Lower leg skin (tissue), 4 donors: ENCODE measurements at regions not wholly inside any gene's neighbourhood (a gene's known extent, or its start where the extent isn't known, plus 50 kb on each side); places are given as distances from the start of the nearest gene placed in this dataset.
"Not testable (repeated sequence)": the region's sequence is repeated elsewhere in the genome, so short reads cannot be mapped to it uniquely, and the experiment has no call there.

Source experiments
- DNase-seq, 2 donors: peaks; one replicate each; pipeline ENCODE4 v3.0.0-alpha.2; 2019; ENCODE audit warnings: low spot score in 2 of 2
- H3K4me3 ChIP-seq: fragments of 200-600 bp; sonication (generic); 2 replicates; pipeline ENCODE4 v1.5.1; 2017; ENCODE audit warnings: mild to moderate bottlenecking, low read depth; ENCODE audit not compliant: poor library complexity, severe bottlenecking
- POLR2A ChIP-seq, 2 donors: fragments of 450-650 bp; IDR thresholded peaks; one replicate each; pipeline ENCODE4 v1.6.1; 2016 to 2017; ENCODE audit warnings: antibody characterized with exemption in 2 of 2, mild to moderate bottlenecking in 1 of 2, moderate library complexity in 1 of 2
- WGBS, 2 donors: methylation state at CpG; one replicate each; pipeline ENCODE4 v1.1.5; 2018; 5-methylcytosine and 5-hydroxymethylcytosine counted together
- intact Hi-C: fragments of 100-400 bp; cut with DNase I; formaldehyde crosslinking; loops from one replicate; pipeline ENCODE4 v1.15.0; 2023; ENCODE audit warnings: low total_unique reads
- TF ChIP-seq, protein P1 (sequence below), 3 donors: fragments of 450-650 bp; IDR thresholded peaks; one replicate each; pipeline ENCODE4 v1.5.1; 2016; ENCODE audit warnings: antibody characterized with exemption in 3 of 3, mild to moderate bottlenecking in 3 of 3, moderate library complexity in 2 of 3

DNA sequence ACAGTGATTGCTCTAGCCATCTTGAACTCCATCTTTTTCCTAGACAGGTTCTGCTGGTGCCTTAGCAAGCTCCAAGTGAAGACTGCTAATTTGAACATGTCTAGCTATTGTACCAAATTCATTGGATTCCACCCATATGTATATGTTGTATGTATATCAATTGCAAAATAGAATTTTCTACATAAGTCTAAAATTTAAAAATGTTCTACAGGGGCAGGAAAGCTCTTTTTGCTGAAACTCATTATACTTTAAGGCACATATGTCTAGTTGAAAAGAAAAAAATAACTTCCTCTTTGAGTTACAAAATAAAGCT is 845.3 kb downstream of the MCTP2 start:
- intact Hi-C loops, result no loop called here
- TF ChIP-seq, protein P1, sequence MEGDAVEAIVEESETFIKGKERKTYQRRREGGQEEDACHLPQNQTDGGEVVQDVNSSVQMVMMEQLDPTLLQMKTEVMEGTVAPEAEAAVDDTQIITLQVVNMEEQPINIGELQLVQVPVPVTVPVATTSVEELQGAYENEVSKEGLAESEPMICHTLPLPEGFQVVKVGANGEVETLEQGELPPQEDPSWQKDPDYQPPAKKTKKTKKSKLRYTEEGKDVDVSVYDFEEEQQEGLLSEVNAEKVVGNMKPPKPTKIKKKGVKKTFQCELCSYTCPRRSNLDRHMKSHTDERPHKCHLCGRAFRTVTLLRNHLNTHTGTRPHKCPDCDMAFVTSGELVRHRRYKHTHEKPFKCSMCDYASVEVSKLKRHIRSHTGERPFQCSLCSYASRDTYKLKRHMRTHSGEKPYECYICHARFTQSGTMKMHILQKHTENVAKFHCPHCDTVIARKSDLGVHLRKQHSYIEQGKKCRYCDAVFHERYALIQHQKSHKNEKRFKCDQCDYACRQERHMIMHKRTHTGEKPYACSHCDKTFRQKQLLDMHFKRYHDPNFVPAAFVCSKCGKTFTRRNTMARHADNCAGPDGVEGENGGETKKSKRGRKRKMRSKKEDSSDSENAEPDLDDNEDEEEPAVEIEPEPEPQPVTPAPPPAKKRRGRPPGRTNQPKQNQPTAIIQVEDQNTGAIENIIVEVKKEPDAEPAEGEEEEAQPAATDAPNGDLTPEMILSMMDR (IDR thresholded peaks at IDR 0.05), result no peak
- TF ChIP-seq POLR2A (IDR thresholded peaks at IDR 0.05), result no peak
- H3K4me3 ChIP-seq, result no peak overlapping the region
- DNase-seq, result no peak

DNA sequence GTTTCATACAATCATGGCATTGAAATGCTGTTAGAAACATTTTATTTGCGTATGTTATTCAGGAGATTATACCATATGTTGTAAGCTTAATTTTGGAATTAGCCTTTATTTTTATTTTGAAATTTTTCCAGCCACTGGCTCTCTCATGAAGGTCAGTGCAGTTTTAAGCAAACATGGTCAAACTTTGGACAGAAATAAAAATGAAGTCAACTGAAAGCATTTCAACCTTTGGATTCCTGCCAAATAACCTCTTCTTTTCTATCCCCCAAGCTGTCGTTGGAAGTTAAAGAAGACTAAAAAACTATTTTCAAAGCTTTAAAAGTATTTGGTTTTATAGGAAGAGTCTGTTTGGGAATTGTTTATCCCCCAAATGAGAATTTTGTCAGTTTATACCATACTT is 846.6 kb downstream of the MCTP2 start:
- H3K4me3 ChIP-seq, result no peak overlapping the region
- TF ChIP-seq, protein P1 (IDR thresholded peaks at IDR 0.05), result no peak
- TF ChIP-seq POLR2A (IDR thresholded peaks at IDR 0.05), result no peak
- no peak for DNase-seq
- intact Hi-C loops, result no loop called here
- 39 to 45% methylated on average over 2 of the region's 2 CpGs for WGBS, 2 donors

DNA sequence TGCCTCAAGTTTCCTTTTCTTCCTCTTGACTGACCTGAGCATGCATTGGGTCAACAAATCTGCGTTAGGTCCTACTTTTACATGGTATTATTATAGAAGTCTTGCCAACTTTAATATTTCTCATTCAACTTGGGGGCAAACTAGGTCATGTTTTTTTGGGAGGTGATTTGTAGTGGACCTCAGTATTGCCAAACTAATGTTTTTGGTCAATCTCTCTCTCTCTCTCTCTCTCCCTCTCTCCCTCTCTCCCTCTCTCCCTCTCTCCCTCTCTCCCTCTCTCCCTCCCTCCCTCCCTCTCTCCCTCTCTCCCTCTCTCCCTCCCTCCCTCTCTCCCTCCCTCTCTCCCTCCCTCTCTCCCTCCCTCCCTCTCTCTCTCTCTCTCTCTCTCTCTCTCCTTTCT is 848.9 kb downstream of the MCTP2 start:
- 83 to 93% methylated on average over 1 of the region's 1 CpG for WGBS, 2 donors
- H3K4me3 ChIP-seq, intact Hi-C loops, DNase-seq: not testable (repeated sequence)

GRCh38 chr15:95085056-95085455 is 853.7 kb downstream of the MCTP2 start:
- no peak overlapping the region for H3K4me3 ChIP-seq
- intact Hi-C loops, result no loop called here
- TF ChIP-seq, protein P1 (IDR thresholded peaks at IDR 0.05), result no peak
- TF ChIP-seq POLR2A (IDR thresholded peaks at IDR 0.05), result no peak
- WGBS, 2 donors, result 37 to 39% methylated on average over 1 of the region's 1 CpG
- DNase-seq, result no peak

- intact Hi-C loops, result no loop called here
- no peak for DNase-seq
- no peak for TF ChIP-seq POLR2A (IDR thresholded peaks at IDR 0.05)
- TF ChIP-seq, protein P1 (IDR thresholded peaks at IDR 0.05), result no peak
- 56 to 57% methylated on average over 5 of the region's 5 CpGs for WGBS, 2 donors
- no peak overlapping the region for H3K4me3 ChIP-seq
Observed at GRCh38 chr15:95086531-95087252, 855.3 kb downstream of the MCTP2 start.

DNA sequence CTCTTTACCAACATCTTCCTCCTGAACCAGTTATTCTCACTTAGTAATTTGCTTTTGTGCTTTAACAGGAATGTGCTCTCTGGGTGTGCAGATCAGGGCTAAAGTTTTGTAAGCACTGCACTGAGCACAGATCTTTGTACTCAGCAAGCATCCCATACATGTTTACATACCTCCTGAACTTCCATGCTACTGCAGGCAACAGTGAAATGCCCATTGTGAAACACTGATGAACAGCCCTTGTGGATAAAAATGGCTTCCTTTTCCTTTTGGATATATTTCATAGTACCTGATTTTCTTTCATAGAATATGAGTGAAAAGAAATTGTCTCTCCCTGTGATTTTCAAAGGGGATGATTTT is 855.9 kb downstream of the MCTP2 start:
- TF ChIP-seq, protein P1 (IDR thresholded peaks at IDR 0.05), result no peak
- TF ChIP-seq POLR2A (IDR thresholded peaks at IDR 0.05), result no peak
- H3K4me3 ChIP-seq, result no peak overlapping the region
- DNase-seq, result no peak
- intact Hi-C loops, result no loop called here
